Activated naive CD4-positive, alpha-beta T cell treated with anti-CD3 and anti-CD28 coated beads, Interleukin-2, amount 50 U/mL, for 72 hours (primary cell): ENCODE measurements at regions not wholly inside any gene's neighbourhood (a gene's known extent, or its start where the extent isn't known, plus 50 kb on each side); places are given as distances from the start of the nearest gene placed in this dataset.

Experiments used
- ATAC-seq, 2 donors: fragments of 150-1000 bp; cut with Tn5 transposase; 2 replicates each; pipeline ENCODE4 v1.10.0; 2021; ENCODE audit warnings: mild to moderate bottlenecking in 2 of 2, moderate library complexity in 2 of 2
- DNase-seq, 2 donors: peaks; one replicate each; pipeline ENCODE4 v3.0.0; 2021 to 2022; ENCODE audit warnings: low spot score in 2 of 2
- H3K27ac Mint-ChIP-seq, 2 donors: one replicate each; pipeline ENCODE4 v1.8.0; 2022; ENCODE audit warnings: mild to moderate bottlenecking in 2 of 2, mixed read lengths in 2 of 2
- H3K36me3 Mint-ChIP-seq, 2 donors: one replicate each; pipeline ENCODE4 v1.8.0; 2022; ENCODE audit warnings: mixed read lengths in 2 of 2
- H3K9me3 Mint-ChIP-seq, 2 donors: one replicate each; pipeline ENCODE4 v1.8.0; 2022; ENCODE audit warnings: mixed read lengths in 2 of 2

DNA sequence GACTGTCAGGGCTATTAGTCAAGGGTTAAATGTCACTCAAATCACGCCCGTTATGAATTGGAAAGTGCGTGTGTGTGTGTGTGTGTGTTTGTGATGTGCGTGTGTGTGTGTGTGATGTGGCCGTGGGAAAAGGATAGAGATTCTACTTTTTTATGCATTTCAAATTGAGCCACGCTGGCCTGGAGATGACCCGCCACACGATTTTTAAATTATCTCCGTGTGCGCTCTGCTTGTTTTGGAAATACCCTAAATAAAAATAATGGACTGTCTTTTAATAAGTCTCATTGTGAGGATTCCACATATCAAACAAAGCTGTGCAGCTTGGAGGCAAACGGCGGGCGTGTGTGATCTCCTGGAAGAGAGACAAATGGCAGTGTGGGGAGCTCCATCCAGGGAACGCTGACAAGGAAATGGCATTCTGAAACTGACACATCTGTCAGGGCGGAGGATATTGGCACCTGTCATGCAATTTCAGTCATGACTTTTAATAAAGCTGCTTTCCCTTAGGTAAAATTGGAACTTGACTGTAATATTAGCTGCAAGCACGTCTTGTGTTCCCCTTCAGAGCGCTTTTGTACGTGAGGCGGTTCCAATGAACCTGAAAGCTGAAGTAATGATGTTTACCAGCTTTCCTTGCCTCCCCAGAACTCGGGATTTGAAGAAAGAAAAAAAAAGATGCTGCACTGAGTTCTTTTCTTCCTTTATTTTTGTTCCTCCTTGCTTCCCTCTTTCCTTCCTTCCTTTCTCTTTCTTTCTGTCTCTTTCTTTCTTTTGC is 381.8 kb upstream of the SMIM21 start:
- ATAC-seq, result no peak
- H3K27ac Mint-ChIP-seq, result no peak overlapping the region
- no peaks in the 10 kb centered on the region for H3K9me3 Mint-ChIP-seq
- no peaks in the 10 kb centered on the region for H3K36me3 Mint-ChIP-seq
- DNase-seq, result no peak

DNA sequence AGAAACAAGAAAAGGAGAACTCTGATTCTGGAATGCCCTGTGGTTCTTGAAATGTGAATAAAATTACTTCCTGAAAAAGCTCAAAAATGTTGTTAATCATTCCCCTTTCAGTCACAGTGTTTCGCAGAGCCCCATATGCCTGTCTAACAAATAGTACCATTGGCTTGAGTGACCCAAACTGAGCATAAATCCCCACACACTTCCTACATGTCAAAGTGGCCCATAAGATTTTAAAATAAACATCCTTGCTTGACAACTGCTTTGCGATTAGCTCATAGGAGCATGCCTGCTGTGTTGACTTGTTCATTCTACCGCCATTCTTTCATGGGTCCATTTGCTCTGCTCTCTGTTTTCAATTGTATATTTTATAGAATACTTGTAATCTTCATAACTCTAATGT is 377.8 kb upstream of the SMIM21 start:
- ATAC-seq (no peak), DNase-seq (no peak)
- no peak overlapping the region for H3K27ac Mint-ChIP-seq
- H3K9me3 Mint-ChIP-seq, result no peaks in the 10 kb centered on the region
- no peaks in the 10 kb centered on the region for H3K36me3 Mint-ChIP-seq

DNA sequence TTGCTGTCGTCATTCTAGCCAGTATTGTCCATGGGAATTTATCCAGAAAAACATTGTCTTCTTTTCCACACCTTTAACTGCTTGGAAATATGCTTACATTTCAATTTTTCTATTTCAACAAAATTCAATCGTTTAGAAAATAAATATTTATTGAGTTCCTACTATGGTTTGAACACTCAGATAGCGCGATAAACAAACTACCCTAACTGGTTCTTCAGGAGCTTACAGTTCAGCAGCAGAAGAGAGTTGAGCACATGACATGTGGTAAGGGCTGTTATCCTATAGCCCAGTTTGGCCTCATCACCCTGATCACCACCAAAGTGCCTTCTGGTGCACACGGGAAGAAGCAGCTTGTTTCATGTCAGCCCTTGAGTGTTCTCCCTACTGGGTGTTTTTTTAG is 375.2 kb upstream of the SMIM21 start:
- Mint-ChIP-seq H3K9me3 (no peaks in the 10 kb centered on the region), H3K36me3 (no peaks in the 10 kb centered on the region), H3K27ac (no peak overlapping the region)
- no peak for DNase-seq
- ATAC-seq, result no peak

DNA sequence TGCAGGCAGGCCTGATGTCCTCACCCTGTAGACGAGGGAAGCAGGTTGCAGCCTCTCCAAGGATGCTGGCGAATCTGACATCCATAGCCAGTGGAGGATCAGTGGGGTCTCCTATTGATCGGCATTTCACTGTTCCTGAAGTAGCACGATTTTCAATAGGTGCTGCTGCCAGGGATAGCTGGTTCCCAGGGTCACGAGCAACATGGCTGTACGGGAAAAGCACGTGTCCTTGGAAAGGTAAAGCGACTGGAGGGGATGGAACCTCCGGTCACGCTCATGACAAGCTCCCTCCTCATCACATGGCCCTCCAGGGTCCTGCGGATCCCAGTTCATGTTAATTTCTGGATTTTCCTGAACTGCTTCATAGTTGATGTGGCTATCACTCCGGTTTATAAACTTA is 373.7 kb upstream of the SMIM21 start:
- no peak overlapping the region for H3K27ac Mint-ChIP-seq
- no peaks in the 10 kb centered on the region for H3K9me3 Mint-ChIP-seq
- ATAC-seq (no peak), DNase-seq (no peak)
- no peaks in the 10 kb centered on the region for H3K36me3 Mint-ChIP-seq

DNA sequence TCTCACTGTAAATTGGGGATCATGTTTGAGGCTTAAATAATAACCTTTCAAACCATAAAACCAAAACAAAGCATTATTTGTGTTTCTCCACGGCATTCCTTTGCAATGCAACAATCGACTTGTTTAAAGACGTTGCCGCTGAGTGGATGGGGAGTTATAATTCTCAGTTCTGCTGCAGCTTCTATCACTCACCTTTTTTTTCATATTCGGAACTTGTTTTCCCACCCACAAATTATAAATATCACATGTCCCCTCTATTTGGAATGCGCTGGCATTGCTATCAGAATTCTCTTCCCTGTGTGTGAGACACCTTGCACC is 372.8 kb upstream of the SMIM21 start:
- Mint-ChIP-seq H3K27ac (no peak overlapping the region), H3K9me3 (no peaks in the 10 kb centered on the region), H3K36me3 (no peaks in the 10 kb centered on the region)
- no peak for DNase-seq
- ATAC-seq, result no peak

DNA sequence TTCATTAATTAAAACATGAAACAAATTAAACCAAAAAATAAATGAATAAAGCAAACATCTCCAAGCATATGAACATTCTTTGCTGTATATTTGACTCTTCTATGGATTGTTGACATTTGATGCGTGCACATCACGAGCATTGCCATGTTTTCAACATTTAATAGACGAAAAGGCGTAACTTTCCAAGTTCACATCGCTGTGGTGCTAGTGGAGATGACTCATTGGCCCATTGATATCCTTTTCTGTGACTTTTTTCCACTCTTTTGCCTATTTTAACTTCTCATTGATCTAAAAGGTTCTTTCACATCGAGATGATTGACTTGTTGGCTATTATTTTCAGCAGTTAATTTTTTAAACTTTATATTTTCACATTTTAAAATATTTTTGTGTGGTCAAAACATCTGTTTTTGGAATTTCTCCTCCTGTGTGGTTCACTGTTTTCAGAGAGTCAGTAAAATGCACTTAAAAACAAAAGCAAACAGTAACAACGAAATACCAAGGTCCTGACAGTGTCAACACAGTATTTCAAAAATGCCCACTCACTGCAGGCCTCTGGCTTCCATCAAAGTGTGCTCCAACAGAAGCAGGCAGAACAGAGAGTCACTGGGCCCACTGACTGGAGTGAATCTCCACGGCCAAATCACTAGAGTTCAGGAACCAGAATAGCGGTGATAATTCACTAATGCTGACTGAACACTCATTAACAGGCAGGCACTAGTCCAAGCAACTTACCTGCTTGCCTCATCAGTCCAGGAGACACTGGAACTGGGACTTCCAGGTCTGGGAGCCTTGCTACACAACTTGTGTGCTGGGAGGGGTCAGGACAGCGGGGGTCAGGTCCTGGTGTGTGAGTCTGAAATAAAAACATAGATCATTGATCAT is 372.2 kb upstream of the SMIM21 start:
- DNase-seq (no peak), ATAC-seq (no peak)
- Mint-ChIP-seq H3K9me3 (no peaks in the 10 kb centered on the region), H3K27ac (no peak overlapping the region), H3K36me3 (no peaks in the 10 kb centered on the region)

DNA sequence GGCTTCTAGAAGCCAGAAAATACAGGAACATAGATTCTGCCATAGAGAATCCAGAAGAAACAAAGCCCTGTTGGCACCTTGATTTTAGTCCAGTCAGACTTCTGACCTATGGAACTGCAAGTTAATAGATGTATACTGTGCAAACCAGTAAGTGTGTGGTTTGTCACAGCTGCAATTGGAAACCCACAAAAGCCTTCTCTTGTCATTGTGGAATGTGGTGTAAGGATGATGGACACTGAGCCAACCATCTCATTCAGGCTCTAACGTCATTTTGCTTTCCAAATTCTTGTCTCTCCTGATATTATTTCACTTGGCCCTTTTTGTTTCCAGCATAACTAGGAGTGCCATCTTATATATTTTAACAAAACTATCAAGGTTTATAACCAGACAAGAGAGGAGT is 369.5 kb upstream of the SMIM21 start:
- H3K9me3 Mint-ChIP-seq, result peaks cover 0 to 5% of the 10 kb centered on the region in 2 donors
- DNase-seq, result no peak
- no peak for ATAC-seq
- H3K36me3 Mint-ChIP-seq, result no peaks in the 10 kb centered on the region
- H3K27ac Mint-ChIP-seq, result no peak overlapping the region

DNA sequence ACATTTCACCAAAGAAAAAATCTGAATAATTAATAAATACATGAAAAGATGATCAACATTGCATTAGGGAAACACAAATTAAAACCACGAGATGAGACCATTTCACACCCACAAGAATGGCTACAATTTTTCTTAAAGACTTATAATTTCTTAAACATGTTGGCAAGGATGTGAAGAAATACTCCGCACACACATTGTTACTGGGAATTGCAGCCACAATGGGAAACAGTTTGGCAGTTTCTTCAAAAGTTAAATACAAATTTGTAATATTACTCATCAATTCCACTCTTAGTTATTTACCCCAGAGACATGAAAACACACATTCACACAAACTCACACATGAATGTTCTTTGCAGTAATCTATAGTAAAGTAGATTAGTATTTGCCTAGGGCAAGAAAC is 363.3 kb upstream of the SMIM21 start:
- Mint-ChIP-seq H3K36me3 (no peaks in the 10 kb centered on the region), H3K27ac (no peak overlapping the region), H3K9me3 (peaks cover 0 to 5% of the 10 kb centered on the region in 2 donors)
- ATAC-seq (no peak), DNase-seq (no peak)

DNA sequence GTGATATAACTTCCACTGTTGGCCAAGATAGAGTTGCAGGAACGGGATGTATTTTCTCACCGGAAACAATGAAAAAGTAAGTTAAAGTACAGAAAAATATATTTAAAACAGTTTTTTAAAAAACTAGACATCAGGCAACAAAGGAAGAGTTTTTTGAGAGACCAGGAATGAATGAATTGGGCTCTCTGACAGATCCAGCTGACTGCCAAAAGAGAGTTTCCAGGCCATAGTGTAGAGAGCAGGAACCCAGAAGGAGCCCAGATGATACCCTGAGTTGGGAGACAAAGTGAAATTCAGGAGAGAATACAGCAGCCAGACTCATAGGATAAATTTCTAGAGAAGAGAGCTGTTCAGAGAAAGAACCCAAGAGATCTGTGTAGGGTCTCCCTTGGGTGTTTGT is 362.6 kb upstream of the SMIM21 start:
- no peak overlapping the region for H3K27ac Mint-ChIP-seq
- no peaks in the 10 kb centered on the region for H3K36me3 Mint-ChIP-seq
- peaks cover 0 to 5% of the 10 kb centered on the region in 2 donors for H3K9me3 Mint-ChIP-seq
- ATAC-seq, result no peak
- no peak for DNase-seq

DNA sequence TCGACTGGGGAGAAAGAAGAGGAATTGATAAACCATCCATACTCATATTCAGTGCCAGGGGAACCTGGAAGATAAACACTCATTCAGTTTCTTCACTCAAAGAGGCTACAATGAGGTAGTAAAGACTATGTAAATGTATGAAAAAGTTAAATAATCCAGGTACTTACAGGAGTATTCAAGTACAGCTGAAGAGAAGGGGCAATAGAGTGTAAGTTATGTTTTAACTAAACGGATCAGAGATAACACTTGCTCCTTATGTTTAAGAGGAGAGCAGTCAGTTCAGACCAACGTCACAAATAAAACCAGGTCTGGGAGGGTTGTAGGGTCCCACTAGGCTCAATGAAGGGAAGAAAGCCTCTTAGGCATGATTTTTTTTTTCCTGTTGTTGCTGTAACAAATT is 358.3 kb upstream of the SMIM21 start:
- Mint-ChIP-seq H3K9me3 (no peaks in the 10 kb centered on the region), H3K27ac (no peak overlapping the region), H3K36me3 (no peaks in the 10 kb centered on the region)
- DNase-seq (no peak), ATAC-seq (no peak)

DNA sequence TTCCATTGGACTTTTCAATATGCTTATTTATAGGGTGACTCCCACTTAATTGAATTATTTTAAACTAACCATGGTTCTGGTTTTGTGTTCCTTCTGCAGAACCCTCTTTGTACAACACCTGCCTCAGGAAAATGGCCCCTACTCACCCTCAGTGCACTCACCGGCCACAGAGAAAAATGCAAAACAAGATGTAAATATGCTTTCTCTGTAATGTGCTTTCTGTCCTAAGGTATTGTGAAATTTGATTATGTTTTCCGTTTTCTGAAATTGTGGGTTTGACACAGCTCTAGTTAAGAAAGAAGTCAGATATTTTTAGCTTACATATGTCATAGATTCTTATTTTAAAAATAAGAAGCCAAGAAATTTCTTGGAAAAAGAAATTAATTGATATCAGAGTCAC is 357.7 kb upstream of the SMIM21 start:
- no peaks in the 10 kb centered on the region for H3K36me3 Mint-ChIP-seq
- no peak overlapping the region for H3K27ac Mint-ChIP-seq
- no peak for ATAC-seq
- H3K9me3 Mint-ChIP-seq, result no peaks in the 10 kb centered on the region
- DNase-seq, result no peak

DNA sequence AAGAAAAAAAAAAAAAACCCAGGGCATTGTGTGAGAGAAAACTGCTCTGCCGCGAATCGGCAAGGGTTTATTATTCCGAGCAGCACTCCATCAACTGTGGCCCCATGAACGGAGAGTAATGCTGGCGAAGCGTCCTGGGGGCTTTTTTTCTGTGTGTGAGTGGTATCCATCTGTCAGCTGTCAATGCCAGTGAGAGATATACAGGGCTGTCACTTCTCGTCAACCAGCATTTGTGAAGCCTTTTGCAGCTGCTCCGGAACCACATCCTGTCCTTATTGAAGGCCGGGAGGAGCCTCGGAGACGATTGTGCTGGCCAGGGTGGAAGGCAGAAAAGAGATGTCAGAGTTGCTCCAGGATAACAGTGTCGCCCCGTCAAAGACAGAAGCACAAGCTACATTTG is 356.9 kb upstream of the SMIM21 start:
- DNase-seq (no peak), ATAC-seq (no peak)
- H3K36me3 Mint-ChIP-seq, result no peaks in the 10 kb centered on the region
- no peaks in the 10 kb centered on the region for H3K9me3 Mint-ChIP-seq
- H3K27ac Mint-ChIP-seq, result no peak overlapping the region

DNA sequence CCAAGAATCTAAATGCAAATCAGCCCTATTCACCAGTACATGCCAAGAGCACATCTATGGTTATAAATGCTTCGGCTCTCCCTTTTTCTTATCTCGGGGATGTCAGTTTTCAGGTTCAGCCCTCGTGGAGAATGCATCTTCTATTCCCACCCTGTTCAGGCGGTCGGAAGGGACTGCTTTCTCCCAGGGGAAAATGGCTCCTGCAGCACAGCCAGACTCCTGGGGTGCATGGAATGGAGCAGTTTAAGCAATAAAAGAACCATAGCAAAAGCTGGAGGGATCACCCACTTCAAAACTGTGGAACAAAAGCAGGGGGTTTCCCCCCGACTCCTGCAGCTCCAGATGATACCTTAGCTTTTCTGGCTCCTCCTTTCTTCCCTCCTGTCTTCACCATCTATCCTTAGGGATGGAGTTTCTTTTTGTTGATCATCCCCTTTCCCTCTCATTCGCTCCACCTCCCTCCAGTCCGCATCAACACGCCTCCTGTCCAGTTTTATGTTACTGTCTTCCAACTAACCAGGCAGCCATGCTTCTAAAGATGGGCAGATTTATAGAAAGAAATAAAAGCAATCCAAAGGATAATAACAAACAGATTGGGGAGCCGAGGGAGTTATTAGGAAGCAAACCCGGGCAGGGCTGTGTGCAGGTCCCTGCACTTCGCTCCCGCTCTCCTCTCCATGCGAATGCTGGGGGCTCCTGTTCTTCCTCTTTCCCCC is 356.2 kb upstream of the SMIM21 start:
- no peaks in the 10 kb centered on the region for H3K9me3 Mint-ChIP-seq
- no peak for ATAC-seq
- H3K27ac Mint-ChIP-seq, result no peak overlapping the region
- no peak for DNase-seq
- H3K36me3 Mint-ChIP-seq, result no peaks in the 10 kb centered on the region

DNA sequence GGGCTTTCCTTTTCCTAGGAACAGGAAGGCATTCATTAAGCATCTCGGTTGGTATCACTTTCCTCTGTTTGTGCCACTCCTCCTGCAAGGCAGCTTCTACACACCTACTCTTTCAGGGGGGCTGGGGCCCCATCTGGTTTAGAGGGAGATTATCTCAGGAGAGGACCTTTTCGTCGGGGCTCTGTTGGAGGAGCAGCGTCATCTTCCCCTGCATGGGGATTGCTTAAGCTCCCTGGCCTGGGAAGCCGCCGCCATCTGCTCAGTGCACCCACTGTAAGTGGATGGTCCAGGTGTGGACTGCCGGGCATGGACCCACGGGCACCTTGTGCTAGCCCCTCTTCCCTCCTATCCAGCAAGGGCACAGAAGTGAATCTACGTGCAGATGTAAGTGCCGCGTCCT is 355.3 kb upstream of the SMIM21 start:
- no peaks in the 10 kb centered on the region for H3K9me3 Mint-ChIP-seq
- H3K36me3 Mint-ChIP-seq, result no peaks in the 10 kb centered on the region
- no peak overlapping the region for H3K27ac Mint-ChIP-seq
- DNase-seq (no peak), ATAC-seq (no peak)

DNA sequence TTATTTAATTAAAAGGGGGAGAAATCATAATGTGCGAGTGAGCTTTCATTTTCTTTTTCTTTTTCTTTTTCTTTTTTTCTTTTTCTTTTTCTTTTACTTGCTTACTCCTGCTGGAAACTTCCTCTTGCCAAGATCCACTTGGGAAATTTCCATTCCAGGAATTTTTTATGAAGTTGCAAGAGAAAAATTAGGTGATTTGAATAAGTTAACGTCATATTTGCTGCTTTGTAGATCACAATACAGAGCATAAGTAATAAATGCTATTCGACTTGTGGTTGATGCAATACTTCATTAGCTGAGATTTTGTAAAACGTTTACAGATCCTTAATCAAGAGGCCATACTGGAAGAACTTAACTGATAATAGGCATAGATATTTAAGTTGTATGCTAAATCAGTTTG is 354.7 kb upstream of the SMIM21 start:
- H3K9me3 Mint-ChIP-seq, result no peaks in the 10 kb centered on the region
- ATAC-seq (no peak), DNase-seq (no peak)
- no peak overlapping the region for H3K27ac Mint-ChIP-seq
- H3K36me3 Mint-ChIP-seq, result no peaks in the 10 kb centered on the region

DNA sequence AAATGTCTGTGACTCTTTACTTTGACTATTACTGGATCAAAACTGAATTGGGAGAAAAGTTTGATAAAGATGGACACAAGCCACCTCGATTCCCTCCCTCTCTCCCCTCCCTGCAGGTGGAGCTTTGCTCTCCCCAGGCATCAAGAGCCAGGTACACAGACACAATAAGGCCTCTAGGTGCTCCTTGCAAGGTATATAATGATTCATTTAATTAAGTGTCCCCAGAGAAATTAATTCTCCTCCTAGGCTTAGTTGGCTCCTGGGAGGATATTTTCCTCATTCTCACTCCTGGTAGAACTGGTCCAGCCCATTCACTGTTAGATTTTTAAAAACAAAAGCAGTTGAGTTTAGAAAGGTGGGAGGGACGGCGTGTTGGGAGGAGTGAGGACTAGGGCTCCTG is 352.4 kb upstream of the SMIM21 start:
- no peaks in the 10 kb centered on the region for H3K36me3 Mint-ChIP-seq
- no peak for DNase-seq
- ATAC-seq, result no peak
- no peaks in the 10 kb centered on the region for H3K9me3 Mint-ChIP-seq
- no peak overlapping the region for H3K27ac Mint-ChIP-seq

DNA sequence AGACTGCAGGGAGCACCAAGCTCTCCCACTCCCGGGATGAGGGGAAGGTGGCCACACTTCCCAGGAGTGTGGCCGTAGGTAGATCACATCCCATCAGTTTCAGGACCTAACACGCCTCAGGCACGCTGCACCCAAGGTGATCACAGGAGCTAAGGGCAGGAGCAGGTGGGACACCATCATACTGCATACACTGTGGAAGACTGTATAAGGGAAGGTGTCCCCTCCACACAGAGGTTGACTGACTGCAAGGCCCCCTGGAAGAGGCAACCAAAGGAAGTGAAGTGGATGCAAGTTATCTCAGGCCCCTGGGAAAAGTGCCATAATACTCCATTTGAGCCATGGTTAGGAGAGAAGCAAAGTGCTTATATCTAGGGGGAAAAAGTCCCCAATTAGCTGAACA is 351.9 kb upstream of the SMIM21 start:
- Mint-ChIP-seq H3K36me3 (no peaks in the 10 kb centered on the region), H3K9me3 (no peaks in the 10 kb centered on the region), H3K27ac (no peak overlapping the region)
- DNase-seq (no peak), ATAC-seq (no peak)
